Activated naive CD4-positive, alpha-beta T cell treated with anti-CD3 and anti-CD28 coated beads for 36 hours (primary cell): ENCODE measurements at regions not wholly inside any gene's neighbourhood (a gene's known extent, or its start where the extent isn't known, plus 50 kb on each side); places are given as distances from the start of the nearest gene placed in this dataset.

Source experiments
- CTCF ChIA-PET: fragments of 350-600 bp; sonication (Branson Sonifier 250); formaldehyde crosslinking; loops from one replicate; lab custom pipeline; 2021; ENCODE audit warnings: antibody characterized with exemption; lab: Charles Lee
- DNase-seq: peaks from one replicate; pipeline ENCODE4 v3.0.0-alpha.2; 2020
- H3K27ac Mint-ChIP-seq: one replicate; pipeline ENCODE4 v1.8.0; 2021; ENCODE audit warnings: mild to moderate bottlenecking, mixed read lengths
- H3K27me3 Mint-ChIP-seq: one replicate; pipeline ENCODE4 v1.8.0; 2021; ENCODE audit warnings: low read depth, mixed read lengths
- H3K36me3 Mint-ChIP-seq: one replicate; pipeline ENCODE4 v1.8.0; 2021; ENCODE audit warnings: low read depth, mixed read lengths
- H3K4me1 Mint-ChIP-seq: one replicate; pipeline ENCODE4 v1.8.0; 2021; ENCODE audit warnings: low read depth, mixed read lengths
- H3K4me3 Mint-ChIP-seq: one replicate; pipeline ENCODE4 v1.8.0; 2021; ENCODE audit warnings: mild to moderate bottlenecking, moderate library complexity, mixed read lengths
- H3K9me3 Mint-ChIP-seq: one replicate; pipeline ENCODE4 v1.8.0; 2021; ENCODE audit warnings: mixed read lengths
- intact Hi-C: fragments of 100-400 bp; cut with micrococcal nuclease; formaldehyde crosslinking; loops from one replicate; pipeline ENCODE4 v1.15.1; 2023

DNA sequence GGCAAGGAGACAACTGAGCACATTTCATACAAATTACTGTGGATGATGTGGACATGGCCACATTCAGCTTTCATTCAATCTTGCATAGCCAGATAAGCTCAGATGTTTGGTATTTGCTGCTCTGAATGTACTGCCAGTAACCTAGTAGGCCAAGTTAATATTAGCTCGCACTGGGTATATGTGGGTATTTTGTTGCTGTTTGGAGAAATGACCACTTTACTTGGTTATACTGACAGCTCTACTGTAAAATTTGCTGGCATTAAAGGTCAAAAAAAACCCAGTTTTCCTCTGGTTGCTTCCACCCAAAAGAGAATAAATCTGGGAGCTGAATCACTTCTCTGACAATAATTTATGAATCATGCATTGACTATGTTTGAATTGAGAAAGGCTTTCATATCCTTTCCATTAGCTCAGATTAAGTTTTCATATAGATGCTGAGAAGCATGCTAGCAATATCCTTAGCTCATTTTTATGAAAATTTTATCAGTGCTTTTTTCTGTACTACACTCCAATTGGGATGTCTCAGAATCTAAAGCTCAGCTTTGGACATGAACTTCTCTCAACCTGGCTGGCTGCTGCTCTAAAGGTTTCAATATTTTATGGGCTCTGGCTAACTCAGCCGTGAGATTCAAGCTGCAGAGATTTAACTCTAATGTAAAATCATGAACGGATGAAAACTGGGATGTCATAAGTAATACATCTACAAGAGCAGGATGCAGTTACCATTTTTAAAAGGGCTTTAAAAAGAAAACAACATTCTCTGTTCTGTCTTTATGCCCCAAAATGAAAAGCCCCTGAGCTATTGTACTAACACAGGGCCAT lies 330.0 kb downstream of the BARHL2 start:
- H3K4me3 Mint-ChIP-seq = no peak overlapping the region
- no peaks in the 10 kb centered on the region for H3K36me3 Mint-ChIP-seq
- no peaks in the 10 kb centered on the region for H3K27me3 Mint-ChIP-seq
- H3K4me1 Mint-ChIP-seq = no peaks in the 10 kb centered on the region
- no peak for DNase-seq
- no peaks in the 10 kb centered on the region for H3K9me3 Mint-ChIP-seq
- no peak overlapping the region for H3K27ac Mint-ChIP-seq
- CTCF ChIA-PET = no interaction called here
- intact Hi-C loops = no loop called here

DNA sequence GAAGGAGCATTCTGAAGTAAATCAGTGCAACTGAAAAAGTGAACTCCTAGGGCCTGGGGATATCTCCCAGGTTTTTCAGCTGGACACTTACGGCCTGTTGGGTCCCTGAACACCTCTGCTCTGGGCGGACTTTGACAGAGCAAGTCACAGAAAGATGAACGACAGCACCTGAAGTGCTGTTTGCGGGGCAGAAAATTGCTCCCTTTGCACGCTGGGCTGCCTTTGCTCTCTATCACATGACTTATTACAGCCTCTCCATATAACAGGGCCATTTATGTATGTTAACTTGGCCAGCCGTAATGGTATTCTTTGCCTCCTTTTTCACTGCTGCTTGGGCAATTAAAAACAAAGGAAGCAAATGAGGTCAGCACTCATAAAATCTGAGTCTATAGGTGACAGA lies 332.9 kb downstream of the BARHL2 start:
- intact Hi-C loops = no loop called here
- DNase-seq = no peak

GRCh38 chr1:90382161-90382560 lies 334.9 kb downstream of the BARHL2 start:
- H3K9me3 Mint-ChIP-seq = no peaks in the 10 kb centered on the region
- H3K4me1 Mint-ChIP-seq = no peaks in the 10 kb centered on the region
- H3K4me3 Mint-ChIP-seq = no peak overlapping the region
- H3K36me3 Mint-ChIP-seq = no peaks in the 10 kb centered on the region
- no peak for DNase-seq
- no peak overlapping the region for H3K27ac Mint-ChIP-seq
- intact Hi-C loops = no loop called here
- CTCF ChIA-PET = no interaction called here
- H3K27me3 Mint-ChIP-seq = no peaks in the 10 kb centered on the region

More for the DNA sequence above, 332.9 kb downstream of the BARHL2 start:
- Mint-ChIP-seq H3K9me3 (no peaks in the 10 kb centered on the region), H3K4me1 (no peaks in the 10 kb centered on the region), H3K27ac (no peak overlapping the region), H3K36me3 (no peaks in the 10 kb centered on the region), H3K27me3 (no peaks in the 10 kb centered on the region), H3K4me3 (no peak overlapping the region)
- CTCF ChIA-PET = no interaction called here

- Mint-ChIP-seq H3K4me1 (no peaks in the 10 kb centered on the region), H3K27me3 (no peaks in the 10 kb centered on the region), H3K27ac (no peak overlapping the region), H3K9me3 (no peaks in the 10 kb centered on the region), H3K36me3 (no peaks in the 10 kb centered on the region), H3K4me3 (no peak overlapping the region)
- no peak for DNase-seq
- CTCF ChIA-PET = no interaction called here
- intact Hi-C loops = no loop called here
Measured at GRCh38 chr1:90381598-90381997, 335.5 kb downstream of the BARHL2 start.

- Mint-ChIP-seq H3K9me3 (no peaks in the 10 kb centered on the region), H3K36me3 (no peaks in the 10 kb centered on the region), H3K4me3 (no peak overlapping the region), H3K4me1 (no peaks in the 10 kb centered on the region), H3K27me3 (no peaks in the 10 kb centered on the region), H3K27ac (no peak overlapping the region)
- intact Hi-C loops = no loop called here
- CTCF ChIA-PET = interaction anchor here (0.5 kb wide), 1 partner anchor 494 kb away, joined by 3 read pairs; no protein-coding TSS in a partner anchor
- DNase-seq = no peak
Measured at GRCh38 chr1:90371448-90371813, 345.7 kb downstream of the BARHL2 start.

DNA sequence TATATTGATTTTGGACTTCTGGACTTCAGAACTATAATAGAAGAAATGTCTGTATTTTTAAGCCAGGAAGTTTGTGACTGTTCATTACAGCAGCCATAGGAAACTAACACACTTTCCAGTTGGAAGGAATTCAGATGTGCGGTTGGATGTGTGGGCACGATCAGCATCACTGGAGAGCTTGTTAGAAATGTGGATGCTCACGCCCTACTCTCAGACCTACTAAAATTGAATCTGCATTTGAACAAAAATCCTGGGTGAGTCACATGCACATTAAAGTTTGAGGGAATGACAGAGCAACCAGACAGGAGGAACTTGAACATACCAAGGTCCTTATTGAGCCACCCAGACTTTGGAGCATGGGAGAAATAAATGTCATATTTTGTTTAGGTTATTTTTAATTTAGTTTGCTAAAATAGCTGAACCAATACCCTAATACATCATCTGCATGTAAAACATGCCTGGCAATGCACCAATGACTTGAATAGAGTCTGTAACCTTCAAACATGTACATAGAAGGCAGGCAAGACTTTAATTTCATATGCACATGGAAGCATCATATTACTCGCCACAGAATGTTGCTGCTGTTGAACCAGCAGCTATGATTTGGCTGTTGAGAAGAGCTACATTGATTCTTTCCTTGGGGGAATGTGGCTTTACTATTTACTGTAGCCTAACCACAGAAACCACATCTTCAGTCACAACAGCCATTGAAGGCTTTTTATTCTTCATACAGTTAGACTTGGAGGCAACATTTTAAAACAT lies 346.2 kb downstream of the BARHL2 start:
- no peak overlapping the region for H3K4me3 Mint-ChIP-seq
- no peaks in the 10 kb centered on the region for H3K9me3 Mint-ChIP-seq
- intact Hi-C loops = no loop called here
- no peaks in the 10 kb centered on the region for H3K36me3 Mint-ChIP-seq
- H3K4me1 Mint-ChIP-seq = no peaks in the 10 kb centered on the region
- no peaks in the 10 kb centered on the region for H3K27me3 Mint-ChIP-seq
- CTCF ChIA-PET = interaction anchor here (0.5 kb wide), 1 partner anchor 495 kb away, joined by 3 read pairs; no protein-coding TSS in a partner anchor
- H3K27ac Mint-ChIP-seq = no peak overlapping the region
- DNase-seq = no peak

- Mint-ChIP-seq H3K36me3 (no peaks in the 10 kb centered on the region), H3K27ac (no peak overlapping the region), H3K27me3 (peaks cover 5% of the 10 kb centered on the region), H3K4me1 (no peaks in the 10 kb centered on the region), H3K9me3 (peaks cover 4% of the 10 kb centered on the region), H3K4me3 (no peak overlapping the region)
- intact Hi-C loops = no loop called here
- CTCF ChIA-PET = no interaction called here
- DNase-seq = no peak
Measured at GRCh38 chr1:90362163-90362562, 354.9 kb downstream of the BARHL2 start.

DNA sequence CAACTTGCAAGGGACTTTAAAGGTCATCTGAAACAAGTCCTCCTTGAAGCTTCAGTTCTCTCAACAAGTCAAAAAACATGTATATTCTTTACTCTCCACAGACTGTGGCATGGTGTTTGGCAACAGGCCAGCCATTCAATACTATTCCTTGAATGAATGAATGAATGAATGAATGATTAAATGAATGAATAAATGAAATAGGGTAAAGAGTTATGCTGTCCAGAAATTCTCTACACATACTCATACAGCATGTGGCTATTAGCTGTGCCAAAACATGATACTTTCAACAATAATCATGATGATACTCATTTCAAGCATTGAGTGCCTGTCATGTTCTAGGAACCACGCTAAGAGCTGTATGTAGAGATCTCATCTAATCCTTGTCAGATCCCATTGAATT lies 356.1 kb downstream of the BARHL2 start:
- H3K4me3 Mint-ChIP-seq = no peak overlapping the region
- intact Hi-C loops = no loop called here
- DNase-seq = no peak
- no peak overlapping the region for H3K27ac Mint-ChIP-seq
- no peaks in the 10 kb centered on the region for H3K36me3 Mint-ChIP-seq
- CTCF ChIA-PET = no interaction called here
- H3K27me3 Mint-ChIP-seq = peaks cover 5% of the 10 kb centered on the region
- H3K4me1 Mint-ChIP-seq = no peaks in the 10 kb centered on the region
- H3K9me3 Mint-ChIP-seq = peaks cover 4% of the 10 kb centered on the region

DNA sequence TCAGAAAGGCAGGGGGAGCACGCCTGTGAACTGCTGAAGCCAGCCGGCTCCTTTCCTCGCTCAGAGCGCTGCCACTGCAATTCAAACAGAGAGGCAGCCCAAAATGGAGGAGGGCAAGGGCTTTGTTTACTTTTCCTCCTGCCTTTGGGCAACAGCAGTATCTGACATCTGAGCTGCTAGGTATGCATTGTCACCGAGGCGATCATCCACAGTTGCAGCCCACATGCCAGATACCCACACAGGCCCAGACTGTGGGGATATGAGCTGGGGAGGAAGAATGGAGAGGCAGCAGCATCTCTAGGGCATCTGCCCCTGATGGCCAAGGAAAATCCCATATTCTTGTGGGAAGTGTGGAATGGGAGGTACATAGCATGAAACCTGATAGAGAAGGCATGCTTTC lies 357.1 kb downstream of the BARHL2 start:
- Mint-ChIP-seq H3K36me3 (no peaks in the 10 kb centered on the region), H3K27me3 (peaks cover 5% of the 10 kb centered on the region), H3K9me3 (peaks cover 1% of the 10 kb centered on the region), H3K4me1 (no peaks in the 10 kb centered on the region), H3K27ac (no peak overlapping the region), H3K4me3 (no peak overlapping the region)
- CTCF ChIA-PET = no interaction called here
- no peak for DNase-seq
- intact Hi-C loops = no loop called here

- CTCF ChIA-PET = no interaction called here
- intact Hi-C loops = no loop called here
- DNase-seq = no peak
- no peaks in the 10 kb centered on the region for H3K9me3 Mint-ChIP-seq
- H3K4me1 Mint-ChIP-seq = no peaks in the 10 kb centered on the region
- no peaks in the 10 kb centered on the region for H3K36me3 Mint-ChIP-seq
- H3K4me3 Mint-ChIP-seq = no peak overlapping the region
- no peak overlapping the region for H3K27ac Mint-ChIP-seq
- H3K27me3 Mint-ChIP-seq = peaks cover 5% of the 10 kb centered on the region
Measured at GRCh38 chr1:90358448-90358847, 358.7 kb downstream of the BARHL2 start.

DNA sequence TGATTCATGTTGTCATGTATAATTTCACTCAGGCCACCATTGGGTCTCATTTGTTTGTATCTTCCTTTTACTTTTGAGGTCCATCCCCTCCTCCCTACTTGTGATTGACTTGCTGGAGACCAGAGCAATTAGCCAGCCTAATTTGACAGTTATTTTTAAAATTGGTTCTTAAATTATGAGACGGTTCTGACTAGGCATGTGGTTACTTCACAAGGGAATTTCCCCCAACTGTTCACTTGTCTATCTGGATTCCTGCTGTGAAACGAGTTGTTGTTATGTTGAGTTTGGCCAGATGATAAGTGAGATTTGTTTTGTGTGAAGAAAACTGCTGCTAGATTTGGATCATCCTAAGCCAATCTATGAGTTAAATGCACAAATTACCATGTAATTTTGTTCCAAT lies 359.1 kb downstream of the BARHL2 start:
- CTCF ChIA-PET = no interaction called here
- no peak overlapping the region for H3K4me3 Mint-ChIP-seq
- peaks cover 5% of the 10 kb centered on the region for H3K27me3 Mint-ChIP-seq
- intact Hi-C loops = no loop called here
- no peaks in the 10 kb centered on the region for H3K36me3 Mint-ChIP-seq
- no peaks in the 10 kb centered on the region for H3K4me1 Mint-ChIP-seq
- H3K9me3 Mint-ChIP-seq = no peaks in the 10 kb centered on the region
- DNase-seq = no peak
- H3K27ac Mint-ChIP-seq = no peak overlapping the region

DNA sequence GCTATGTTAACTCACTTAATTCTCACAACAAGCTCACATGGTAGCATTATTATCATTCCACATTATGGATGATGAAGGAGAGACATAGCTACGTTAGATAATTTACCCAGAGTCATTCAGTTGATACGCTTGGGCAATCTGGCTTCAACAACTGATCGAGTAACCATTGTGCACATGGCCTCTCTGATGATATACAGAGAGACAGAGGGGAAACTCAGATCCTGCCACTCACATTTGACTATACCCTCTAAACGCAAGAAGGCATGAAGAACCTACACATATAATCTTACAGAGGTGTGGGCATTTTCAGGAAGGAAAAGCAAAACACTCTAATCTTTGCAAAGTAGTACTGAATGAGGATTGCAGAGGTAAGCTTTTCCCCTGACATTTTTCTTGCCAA lies 360.1 kb downstream of the BARHL2 start:
- no peaks in the 10 kb centered on the region for H3K4me1 Mint-ChIP-seq
- H3K9me3 Mint-ChIP-seq = no peaks in the 10 kb centered on the region
- intact Hi-C loops = no loop called here
- H3K27ac Mint-ChIP-seq = no peak overlapping the region
- DNase-seq = no peak
- CTCF ChIA-PET = no interaction called here
- H3K4me3 Mint-ChIP-seq = no peak overlapping the region
- H3K27me3 Mint-ChIP-seq = peaks cover 5% of the 10 kb centered on the region
- no peaks in the 10 kb centered on the region for H3K36me3 Mint-ChIP-seq

DNA sequence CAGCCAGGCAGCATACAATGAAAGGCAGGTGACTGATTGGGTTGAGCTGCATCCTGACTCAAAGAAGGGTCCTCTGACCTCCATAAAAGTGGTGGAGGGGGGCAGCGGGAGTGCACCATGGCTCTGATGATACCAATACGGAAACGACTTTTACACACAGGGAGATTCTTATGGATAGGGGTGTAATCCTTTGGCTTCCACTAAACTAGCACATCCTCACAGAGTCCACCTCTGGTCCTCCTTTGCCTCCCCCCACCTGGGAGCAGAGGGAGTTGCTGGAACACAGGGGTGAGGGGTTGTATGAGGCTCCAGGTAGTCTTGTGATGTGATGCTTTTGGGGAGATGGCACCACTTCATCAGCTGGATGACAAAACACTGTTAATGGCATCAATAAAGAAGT lies 361.0 kb downstream of the BARHL2 start:
- CTCF ChIA-PET = no interaction called here
- no peak overlapping the region for H3K27ac Mint-ChIP-seq
- H3K4me3 Mint-ChIP-seq = no peak overlapping the region
- no peaks in the 10 kb centered on the region for H3K36me3 Mint-ChIP-seq
- intact Hi-C loops = no loop called here
- no peaks in the 10 kb centered on the region for H3K9me3 Mint-ChIP-seq
- H3K27me3 Mint-ChIP-seq = peaks cover 5% of the 10 kb centered on the region
- no peaks in the 10 kb centered on the region for H3K4me1 Mint-ChIP-seq
- DNase-seq = no peak
